K562 (cell line): ENCODE measurements at regions not wholly inside any gene's neighbourhood (a gene's known extent, or its start where the extent isn't known, plus 50 kb on each side); places are given as distances from the start of the nearest gene placed in this dataset.

Experiments used
- ATAC-seq: fragments of 200-7000 bp; cut with Tn5 transposase; 3 replicates; pipeline ENCODE4 v1.9.1; 2020; ENCODE audit warnings: moderate library complexity
- BruUV-seq: library from RNA; stranded (reverse); fragments of 400-500 nt; replicated peaks from 2 replicates; lab custom pipeline; 2021; lab: Mats Ljungman, UMichigan
- CTCF ChIA-PET: fragments of 300-600 bp; formaldehyde crosslinking; extraction: SDS; loops from one replicate; lab custom pipeline; 2021; ENCODE audit warnings: low intra/inter-chr PET ratio; lab: Yijun Ruan, JAX
- POLR2A ChIA-PET: fragments of 300-600, 350-650 bp; sonication (Branson Sonifier 250); formaldehyde crosslinking; extraction: SDS; loops from one replicate; lab custom pipeline; 2021; ENCODE audit warnings: antibody characterized with exemption, inconsistent platforms; lab: Yijun Ruan, JAX
- DNase-seq, 4 experiments: peaks; one replicate each; pipeline versions ENCODE4 v3.0.0 to v3.0.0-alpha.2; 2011 to 2018; ENCODE audit warnings: low spot score in 3 of 4, mixed read lengths in 3 of 4; ENCODE audit errors: extremely low read depth in 1 of 4
- FAIRE-seq: peaks from 2 replicates; lab custom pipeline; 2011; peaks lifted over from hg19 to GRCh38; lab: Jason Lieb, UNC
- H2AFZ ChIP-seq: 2 replicates; pipeline ENCODE4 v1.6.0; 2011; ENCODE audit warnings: low read depth, low read length, control low read depth, inconsistent platforms
- H3K27ac ChIP-seq: fragments of 200-600 bp; 3 replicates; pipeline ENCODE4 v1.8.0; 2011; ENCODE audit warnings: low read depth, mild to moderate bottlenecking, control low read depth, inconsistent platforms, low read length, moderate library complexity, mixed read lengths; ENCODE audit errors: extremely low read depth
- H3K27me3 ChIP-seq, 2 experiments: fragments of 300-600 bp in 1 of 2; 2 replicates in 1 of 2; 3 replicates in 1 of 2; pipeline versions ENCODE4 v1.6.0 to v1.8.0; 2011; ENCODE audit warnings: inconsistent platforms in 2 of 2, low read length in 2 of 2, mild to moderate bottlenecking in 1 of 2, mixed read lengths in 1 of 2, moderate library complexity in 1 of 2; ENCODE audit not compliant: control insufficient read depth in 2 of 2, insufficient read depth in 2 of 2
- H3K36me3 ChIP-seq: fragments of 300-600 bp; 3 replicates; pipeline ENCODE4 v1.8.0; 2011; ENCODE audit warnings: mild to moderate bottlenecking, low read length, inconsistent platforms; ENCODE audit not compliant: control insufficient read depth, insufficient read depth
- H3K4me1 ChIP-seq, 2 experiments: fragments of 200-600 bp in 1 of 2; replicated peaks in 1 of 2; 2 replicates in 1 of 2; 3 replicates in 1 of 2; pipeline versions ENCODE4 v1.5.1 to v1.8.0; 2011; ENCODE audit warnings: inconsistent platforms in 2 of 2, low read length in 2 of 2, mild to moderate bottlenecking in 1 of 2, mixed read lengths in 1 of 2, moderate library complexity in 1 of 2; ENCODE audit not compliant: control insufficient read depth in 2 of 2, insufficient read depth in 2 of 2
- H3K4me2 ChIP-seq: 2 replicates; pipeline ENCODE4 v1.6.1; 2011; ENCODE audit warnings: low read length, control low read depth, inconsistent platforms, mixed read lengths; ENCODE audit not compliant: insufficient read depth
- H3K4me3 ChIP-seq: fragments of 200-600 bp; sonication (generic), shearing (Covaris generic); 2 replicates; pipeline ENCODE4 v1.5.1; 2016; ENCODE audit warnings: control low read depth, inconsistent platforms
- H3K79me2 ChIP-seq: fragments of 200-600 bp; 3 replicates; pipeline ENCODE4 v1.8.0; 2011; ENCODE audit warnings: low read length, inconsistent platforms; ENCODE audit not compliant: control insufficient read depth, insufficient read depth
- H3K9ac ChIP-seq, 2 experiments: 2 replicates each; pipeline versions ENCODE4 v1.6.0 to v1.6.1; 2011; ENCODE audit warnings: low read depth in 2 of 2, low read length in 2 of 2, control low read depth in 1 of 2, inconsistent platforms in 1 of 2, mild to moderate bottlenecking in 1 of 2, mixed read lengths in 1 of 2; ENCODE audit not compliant: insufficient read depth in 1 of 2
- H3K9me1 ChIP-seq: one replicate; pipeline ENCODE4 v1.6.0; 2011; ENCODE audit warnings: inconsistent platforms, mild to moderate bottlenecking, low read length, moderate library complexity; ENCODE audit not compliant: control insufficient read depth, insufficient read depth
- H3K9me3 ChIP-seq: replicated peaks from 2 replicates; pipeline ENCODE4 v1.5.1; 2011; ENCODE audit warnings: low read depth, low read length, inconsistent platforms; ENCODE audit not compliant: control insufficient read depth, insufficient read depth
- H4K20me1 ChIP-seq: replicated peaks from 2 replicates; pipeline ENCODE4 v1.6.1; 2011; ENCODE audit warnings: low read length, inconsistent platforms, mixed read lengths; ENCODE audit not compliant: control insufficient read depth, insufficient read depth
- BRF2 ChIP-seq: IDR thresholded peaks from 3 replicates; pipeline ENCODE4 v1.6.1; 2011; ENCODE audit warnings: borderline replicate concordance, mild to moderate bottlenecking; ENCODE audit not compliant: insufficient read length, insufficient read depth
- CREBBP ChIP-seq: IDR thresholded peaks from one replicate; pipeline ENCODE4 v1.6.1; 2012; ENCODE audit warnings: low read depth, mild to moderate bottlenecking, control low read depth, inconsistent platforms, low read length
- CTBP1 ChIP-seq: fragments of 450-650 bp; IDR thresholded peaks from 2 replicates; pipeline ENCODE4 v1.6.1; 2016; ENCODE audit warnings: borderline replicate concordance
- HMG20A ChIP-seq: fragments of 450-650 bp; formaldehyde crosslinking; conservative IDR thresholded peaks from 2 replicates; pipeline ENCODE4 v1.4.0; 2020; ENCODE audit warnings: mild to moderate bottlenecking, mixed read lengths
- KAT2B ChIP-seq: IDR thresholded peaks from one replicate; pipeline ENCODE4 v1.6.1; 2012; ENCODE audit warnings: low read depth, mild to moderate bottlenecking, control low read depth, inconsistent platforms, low read length, moderate library complexity
- LEF1 ChIP-seq: fragments of 450-650 bp; IDR thresholded peaks from 2 replicates; pipeline ENCODE4 v1.6.1; 2016; ENCODE audit warnings: mild to moderate bottlenecking
- PATZ1 ChIP-seq: fragments of 250-450 bp; sonication (Bioruptor Pico); IDR thresholded peaks from 2 replicates; pipeline ENCODE4 v1.5.0; 2020; ENCODE audit warnings: mild to moderate bottlenecking, borderline replicate concordance
- PHTF2 ChIP-seq: fragments of 250-450 bp; sonication (Bioruptor Pico); IDR thresholded peaks from 2 replicates; pipeline ENCODE4 v1.5.0; 2021; ENCODE audit warnings: mild to moderate bottlenecking
- POLR2B ChIP-seq: fragments of 450-650 bp; IDR thresholded peaks from 2 replicates; pipeline ENCODE4 v1.6.1; 2018; ENCODE audit warnings: low read depth; ENCODE audit not compliant: partially characterized antibody
- PPARD ChIP-seq: fragments of 250-450 bp; sonication (Bioruptor Pico); IDR thresholded peaks from 2 replicates; pipeline ENCODE4 v1.8.0; 2022; ENCODE audit warnings: inconsistent platforms, mild to moderate bottlenecking, moderate library complexity
- TAF9B ChIP-seq: fragments of 450-650 bp; IDR thresholded peaks from 2 replicates; pipeline ENCODE4 v1.6.1; 2018; ENCODE audit warnings: mild to moderate bottlenecking; ENCODE audit not compliant: partially characterized antibody
- TCF7L2 ChIP-seq: fragments of 150-350 bp; IDR thresholded peaks from 2 replicates; pipeline ENCODE4 v1.6.1; 2016; ENCODE audit warnings: low read depth, mild to moderate bottlenecking, low read length, moderate library complexity
- TEAD4 ChIP-seq, 2 experiments: sonication (generic) in 1 of 2; formaldehyde crosslinking in 1 of 2; IDR thresholded peaks; 2 replicates each; pipeline versions ENCODE4 v1.6.1 to v1.8.0; 2012 to 2022; ENCODE audit warnings: borderline replicate concordance in 1 of 2, inconsistent platforms in 1 of 2, low read length in 1 of 2, mild to moderate bottlenecking in 1 of 2, missing genetic modification reagents in 1 of 2
- TGIF2 ChIP-seq: sonication (generic); formaldehyde crosslinking; IDR thresholded peaks from 2 replicates; pipeline ENCODE4 v1.8.1; 2022; ENCODE audit warnings: mild to moderate bottlenecking, missing genetic modification reagents, moderate library complexity
- ZBTB17 ChIP-seq: fragments of 450-650 bp; formaldehyde crosslinking; IDR thresholded peaks from 2 replicates; pipeline ENCODE4 v1.4.0; 2020; ENCODE audit warnings: mild to moderate bottlenecking
- ZNF212 ChIP-seq: fragments of 450-650 bp; formaldehyde crosslinking; IDR thresholded peaks from 2 replicates; pipeline ENCODE4 v1.4.0; 2020; ENCODE audit warnings: mild to moderate bottlenecking
- ZNF354B ChIP-seq: fragments of 250-450 bp; sonication (Bioruptor Pico); IDR thresholded peaks from 2 replicates; pipeline ENCODE4 v1.4.0; 2020
- in situ Hi-C: fragments of 300-500 bp; cut with MboI; formaldehyde crosslinking; loops from 4 replicates; pipeline ENCODE4 v1.15.0; 2018; ENCODE audit warnings: inconsistent platforms, mixed read lengths
- intact Hi-C: fragments of 100-400 bp; cut with micrococcal nuclease; formaldehyde crosslinking; loops from 2 replicates; pipeline ENCODE4 v1.14.2; 2022
- TF ChIP-seq, protein P1 (sequence below): fragments of 250-450 bp; sonication (Bioruptor Pico); IDR thresholded peaks from 2 replicates; pipeline ENCODE4 v1.8.0; 2022; ENCODE audit warnings: moderate library complexity, mild to moderate bottlenecking, inconsistent platforms
- TF ChIP-seq, protein P2 (sequence below): fragments of 150-350 bp; conservative IDR thresholded peaks from 2 replicates; pipeline ENCODE4 v1.6.1; 2014; ENCODE audit warnings: low read length

DNA sequence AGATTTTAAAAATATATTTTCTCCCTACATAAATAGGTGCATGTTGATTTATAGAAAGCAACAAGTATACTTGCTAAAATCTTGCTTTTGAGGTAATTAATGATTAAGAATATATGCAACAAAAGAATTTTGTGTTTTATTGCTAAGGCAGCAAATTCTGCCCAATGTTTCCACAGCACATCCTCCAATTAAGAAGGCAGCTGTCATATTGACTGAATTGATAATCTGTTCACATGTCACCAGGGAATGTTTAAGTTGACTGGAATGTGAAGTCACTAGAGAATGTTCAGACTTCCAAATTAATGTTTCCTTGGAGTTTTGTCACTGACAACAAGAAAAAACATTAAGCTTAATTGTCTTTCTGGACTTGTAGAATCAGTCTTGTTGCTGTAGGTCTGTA is 1602.7 kb upstream of the SLC39A10 start:
- POLR2A ChIA-PET: no interaction called here
- TF ChIP-seq ZNF354B (CRISPR knock-in tag): no peak
- no peak for TF ChIP-seq BRF2
- TF ChIP-seq, protein P1, sequence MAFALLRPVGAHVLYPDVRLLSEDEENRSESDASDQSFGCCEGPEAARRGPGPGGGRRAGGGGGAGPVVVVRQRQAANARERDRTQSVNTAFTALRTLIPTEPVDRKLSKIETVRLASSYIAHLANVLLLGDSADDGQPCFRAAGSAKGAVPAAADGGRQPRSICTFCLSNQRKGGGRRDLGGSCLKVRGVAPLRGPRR (CRISPR knock-in tag): no peak
- no peak for TF ChIP-seq ZNF212 (CRISPR knock-in tag)
- no peak for TF ChIP-seq HMG20A (CRISPR knock-in tag)
- no peak for TF ChIP-seq TEAD4 (IDR thresholded peaks at IDR 0.05; ENCODE audit: low read length)
- TF ChIP-seq TEAD4 (CRISPR knock-in tag; IDR thresholded peaks at IDR 0.05; ENCODE audit: borderline replicate concordance): no peak
- TF ChIP-seq PHTF2 (CRISPR knock-in tag): no peak
- no peak for TF ChIP-seq ZBTB17
- TF ChIP-seq PATZ1 (CRISPR knock-in tag): no peak
- TF ChIP-seq TCF7L2: no peak
- TF ChIP-seq TGIF2 (CRISPR knock-in tag): no peak
- TF ChIP-seq KAT2B: no peak
- TF ChIP-seq, protein P2, sequence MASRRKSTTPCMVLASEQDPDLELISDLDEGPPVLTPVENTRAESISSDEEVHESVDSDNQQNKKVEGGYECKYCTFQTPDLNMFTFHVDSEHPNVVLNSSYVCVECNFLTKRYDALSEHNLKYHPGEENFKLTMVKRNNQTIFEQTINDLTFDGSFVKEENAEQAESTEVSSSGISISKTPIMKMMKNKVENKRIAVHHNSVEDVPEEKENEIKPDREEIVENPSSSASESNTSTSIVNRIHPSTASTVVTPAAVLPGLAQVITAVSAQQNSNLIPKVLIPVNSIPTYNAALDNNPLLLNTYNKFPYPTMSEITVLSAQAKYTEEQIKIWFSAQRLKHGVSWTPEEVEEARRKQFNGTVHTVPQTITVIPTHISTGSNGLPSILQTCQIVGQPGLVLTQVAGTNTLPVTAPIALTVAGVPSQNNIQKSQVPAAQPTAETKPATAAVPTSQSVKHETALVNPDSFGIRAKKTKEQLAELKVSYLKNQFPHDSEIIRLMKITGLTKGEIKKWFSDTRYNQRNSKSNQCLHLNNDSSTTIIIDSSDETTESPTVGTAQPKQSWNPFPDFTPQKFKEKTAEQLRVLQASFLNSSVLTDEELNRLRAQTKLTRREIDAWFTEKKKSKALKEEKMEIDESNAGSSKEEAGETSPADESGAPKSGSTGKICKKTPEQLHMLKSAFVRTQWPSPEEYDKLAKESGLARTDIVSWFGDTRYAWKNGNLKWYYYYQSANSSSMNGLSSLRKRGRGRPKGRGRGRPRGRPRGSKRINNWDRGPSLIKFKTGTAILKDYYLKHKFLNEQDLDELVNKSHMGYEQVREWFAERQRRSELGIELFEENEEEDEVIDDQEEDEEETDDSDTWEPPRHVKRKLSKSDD: no peak
- TF ChIP-seq CTBP1: no peak
- no peak for TF ChIP-seq POLR2B
- TF ChIP-seq TAF9B: no peak
- no peak for TF ChIP-seq PPARD
- TF ChIP-seq CREBBP: no peak
- TF ChIP-seq LEF1: no peak

More for the DNA sequence above, 1602.7 kb upstream of the SLC39A10 start:
- H3K4me3 ChIP-seq: no peak overlapping the region
- no peak overlapping the region for H2AFZ ChIP-seq
- H3K9ac ChIP-seq: no peak overlapping the region
- FAIRE-seq (no peak), ATAC-seq (no peak), DNase-seq (no peak)
- no peaks in the 10 kb centered on the region for H3K36me3 ChIP-seq
- no peaks in the 10 kb centered on the region for H3K4me1 ChIP-seq
- no peaks in the 10 kb centered on the region for H3K79me2 ChIP-seq
- intact Hi-C loops (no loop called here), in situ Hi-C loops (no loop called here)
- CTCF ChIA-PET: no interaction called here
- H3K4me2 ChIP-seq: no peak overlapping the region
- no peak overlapping the region for H3K27ac ChIP-seq
- H3K9me1 ChIP-seq: no peaks in the 10 kb centered on the region
- no peaks in the 10 kb centered on the region for H4K20me1 ChIP-seq
- H3K27me3 ChIP-seq: no peaks in the 10 kb centered on the region
- no TSS peak for BruUV-seq
- H3K9me3 ChIP-seq: no peaks in the 10 kb centered on the region
